ENCODE measurements at regions not wholly inside any gene's neighbourhood (a gene's known extent, or its start where the extent isn't known, plus 50 kb on each side); places are given as distances from the start of the nearest gene placed in this dataset.

GRCh38 chr6:14200047-14200446 is 82.5 kb downstream of the CD83 start:
- intact Hi-C loops (cut with micrococcal nuclease; ENCODE audit: unreplicated experiment): no loop called here
- no peaks in the 10 kb centered on the region for H3K79me2 ChIP-seq (ENCODE audit: insufficient read depth, low read length)
- H3K36me3 ChIP-seq (replicated peaks in 1 of 2; ENCODE audit: control insufficient read depth in 1 of 2, insufficient read depth in 2 of 2, low read length in 2 of 2): no peaks in the 10 kb centered on the region
- no TSS peak for BruUV-seq (replicated peaks)
- DNase-seq (ENCODE audit: low spot score): no peak
- ChIA-PET CTCF (ENCODE audit: low intra/inter-chr PET ratio, low total read pairs) (no interaction called here), POLR2A (no interaction called here)
- H3K27ac ChIP-seq (ENCODE audit: extremely low read length, insufficient read depth, low read length): no peak overlapping the region
- no peak overlapping the region for H3K9ac ChIP-seq (ENCODE audit: insufficient read depth, low read depth, low read length)
- H4K20me1 ChIP-seq (ENCODE audit: insufficient read depth, low read length): no peaks in the 10 kb centered on the region
- H3K4me2 ChIP-seq (ENCODE audit: low read depth, low read length): no peak overlapping the region
- no peaks in the 10 kb centered on the region for H3K4me1 ChIP-seq (ENCODE audit: insufficient read depth, low read length)
- H3K9me3 ChIP-seq (ENCODE audit: low read length): no peaks in the 10 kb centered on the region
- no peak overlapping the region for H2AFZ ChIP-seq (ENCODE audit: low read length)
- no peak for FAIRE-seq
- no peak overlapping the region for H3K4me3 ChIP-seq (replicated peaks in 1 of 3; ENCODE audit: insufficient read depth in 1 of 3, low read depth in 2 of 3, low read length in 3 of 3)
- peaks cover 0 to 7% of the 10 kb centered on the region in 2 experiments; a peak in 2 of 5 replicates for H3K27me3 ChIP-seq (ENCODE audit: control insufficient read depth in 1 of 2, insufficient read depth in 2 of 2, low read length in 2 of 2)
- 1% methylated on average over 4 of the region's 4 CpGs for WGBS (ENCODE audit: low lambda C conversion rate)
- ATAC-seq: no peak
- in situ Hi-C loops (cut with HindIII; ENCODE audit: extremely low pct_ligation_motif_present, low pct_unique_long_range_greater_than_20kb): loop anchor here (25.0 kb wide), 3 partner anchors 1037 to 1412 kb away; partner anchors contain the start of gene JARID2
- TF ChIP-seq TBX2 (CRISPR knock-in tag; IDR thresholded peaks at IDR 0.05; ENCODE audit: borderline replicate concordance) (no peak), ZNF317 (CRISPR knock-in tag; IDR thresholded peaks at IDR 0.05) (no peak), GMEB2 (CRISPR knock-in tag; IDR thresholded peaks at IDR 0.05; ENCODE audit: low read depth) (no peak), FOXC1 (CRISPR knock-in tag; IDR thresholded peaks at IDR 0.05; ENCODE audit: borderline replicate concordance) (no peak), SIX4 (CRISPR knock-in tag; IDR thresholded peaks at IDR 0.05) (no peak), PAXIP1 (CRISPR knock-in tag; conservative IDR thresholded peaks at IDR 0.05) (no peak), ZNF124 (CRISPR knock-in tag; IDR thresholded peaks at IDR 0.05) (no peak), KLF12 (CRISPR knock-in tag; IDR thresholded peaks at IDR 0.05; ENCODE audit: borderline replicate concordance) (no peak), ZNF670 (CRISPR knock-in tag; IDR thresholded peaks at IDR 0.05; ENCODE audit: borderline replicate concordance) (no peak), ZNF451 (CRISPR knock-in tag; IDR thresholded peaks at IDR 0.05) (no peak), DR1 (CRISPR knock-in tag; IDR thresholded peaks at IDR 0.05) (no peak), TMF1 (CRISPR knock-in tag; IDR thresholded peaks at IDR 0.05; ENCODE audit: low read depth) (no peak), MAF1 (CRISPR knock-in tag; IDR thresholded peaks at IDR 0.05; ENCODE audit: borderline replicate concordance) (no peak), ZNF292 (CRISPR knock-in tag; IDR thresholded peaks at IDR 0.05; ENCODE audit: borderline replicate concordance, low read depth) (no peak), ZNF512 (CRISPR knock-in tag; IDR thresholded peaks at IDR 0.05) (no peak), CHD2 (IDR thresholded peaks at IDR 0.05; ENCODE audit: low read depth, low read length) (no peak), ZNF850 (CRISPR knock-in tag; conservative IDR thresholded peaks at IDR 0.05) (no peak), ZNF24 (IDR thresholded peaks at IDR 0.05) (no peak)

Measured in HepG2 (cell line).